Mammary epithelial cell (primary cell): ENCODE measurements at regions not wholly inside any gene's neighbourhood (a gene's known extent, or its start where the extent isn't known, plus 50 kb on each side); places are given as distances from the start of the nearest gene placed in this dataset.

Experiments used
- EZH2 ChIP-seq: IDR thresholded peaks from 2 replicates; pipeline ENCODE4 v1.6.1; 2012; ENCODE audit warnings: low read length, inconsistent platforms, borderline replicate concordance
- TF ChIP-seq, protein P1 (sequence below), 2 donors: IDR thresholded peaks in 1 of 2; conservative IDR thresholded peaks in 1 of 2; 2 replicates each; pipeline ENCODE4 v1.5.1; 2011 to 2012; ENCODE audit warnings: inconsistent platforms in 2 of 2, low read length in 2 of 2, mild to moderate bottlenecking in 2 of 2, control low read depth in 1 of 2, low read depth in 1 of 2; ENCODE audit not compliant: insufficient read depth in 1 of 2; ENCODE audit errors: extremely low read depth in 1 of 2

DNA sequence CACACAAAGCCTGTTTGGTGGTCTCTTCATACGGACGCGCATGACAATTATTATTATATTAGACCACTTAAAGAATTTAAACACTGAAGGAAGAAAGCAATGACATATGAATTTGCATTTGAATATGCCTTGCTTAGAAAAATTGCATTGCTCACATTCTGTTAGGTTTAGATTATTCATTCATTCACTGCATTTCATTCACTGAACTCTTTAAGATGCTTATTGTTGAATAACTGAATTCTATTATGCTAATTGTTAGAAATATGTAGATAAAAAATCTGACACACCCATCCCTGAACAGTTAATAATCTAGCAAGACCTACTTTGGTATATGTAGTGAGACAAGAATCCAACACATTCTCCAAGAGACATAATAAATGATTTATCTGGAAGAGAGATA lies 94.4 kb upstream of the PEX5L start:
- TF ChIP-seq, protein P1, sequence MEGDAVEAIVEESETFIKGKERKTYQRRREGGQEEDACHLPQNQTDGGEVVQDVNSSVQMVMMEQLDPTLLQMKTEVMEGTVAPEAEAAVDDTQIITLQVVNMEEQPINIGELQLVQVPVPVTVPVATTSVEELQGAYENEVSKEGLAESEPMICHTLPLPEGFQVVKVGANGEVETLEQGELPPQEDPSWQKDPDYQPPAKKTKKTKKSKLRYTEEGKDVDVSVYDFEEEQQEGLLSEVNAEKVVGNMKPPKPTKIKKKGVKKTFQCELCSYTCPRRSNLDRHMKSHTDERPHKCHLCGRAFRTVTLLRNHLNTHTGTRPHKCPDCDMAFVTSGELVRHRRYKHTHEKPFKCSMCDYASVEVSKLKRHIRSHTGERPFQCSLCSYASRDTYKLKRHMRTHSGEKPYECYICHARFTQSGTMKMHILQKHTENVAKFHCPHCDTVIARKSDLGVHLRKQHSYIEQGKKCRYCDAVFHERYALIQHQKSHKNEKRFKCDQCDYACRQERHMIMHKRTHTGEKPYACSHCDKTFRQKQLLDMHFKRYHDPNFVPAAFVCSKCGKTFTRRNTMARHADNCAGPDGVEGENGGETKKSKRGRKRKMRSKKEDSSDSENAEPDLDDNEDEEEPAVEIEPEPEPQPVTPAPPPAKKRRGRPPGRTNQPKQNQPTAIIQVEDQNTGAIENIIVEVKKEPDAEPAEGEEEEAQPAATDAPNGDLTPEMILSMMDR (conservative IDR thresholded peaks at IDR 0.05 in 1 of 2, IDR thresholded peaks at IDR 0.05 in 1 of 2; ENCODE audit: extremely low read depth in 1 of 2, insufficient read depth in 1 of 2, low read depth in 1 of 2, low read length in 2 of 2), result no peak
- TF ChIP-seq EZH2, result no peak
